ENCODE measurements at regions not wholly inside any gene's neighbourhood (a gene's known extent, or its start where the extent isn't known, plus 50 kb on each side); places are given as distances from the start of the nearest gene placed in this dataset.

- Histone ChIP-seq H3K9me3 (ENCODE audit: control extremely low read depth in 1 of 3, control insufficient read depth in 2 of 3, insufficient read depth in 1 of 3, low read length in 2 of 3) (no peaks in the 10 kb centered on the region), H2AFZ (ENCODE audit: insufficient read depth, low read depth, low read length, poor library complexity, severe bottlenecking) (no peak overlapping the region), H3K4me1 (ENCODE audit: control insufficient read depth in 2 of 2, insufficient read depth in 2 of 2, low read length in 2 of 2) (peaks cover 14 to 21% of the 10 kb centered on the region in 2 donors), H3K27me3 (replicated peaks in 1 of 4; ENCODE audit: control extremely low read depth in 1 of 4, control insufficient read depth in 3 of 4, insufficient read depth in 4 of 4, low read length in 3 of 4) (no peaks in the 10 kb centered on the region), H3K4me2 (replicated peaks; ENCODE audit: low read depth, low read length, poor library complexity, severe bottlenecking) (peak overlapping the region; percentile 35), H3K27ac (ENCODE audit: low read length in 2 of 2) (no peak overlapping the region), H3K9ac (ENCODE audit: low read length) (peak overlapping the region; percentile 32), H4K20me1 (ENCODE audit: control insufficient read depth, insufficient read depth, low read length, poor library complexity, severe bottlenecking) (no peaks in the 10 kb centered on the region), H3K36me3 (replicated peaks in 1 of 2; ENCODE audit: control extremely low read depth in 1 of 2, control insufficient read depth in 1 of 2, extremely low read depth in 1 of 2, insufficient read depth in 2 of 2, low read length in 1 of 2) (no peaks in the 10 kb centered on the region), H3K79me2 (ENCODE audit: control insufficient read depth, insufficient read depth, low read length) (no peaks in the 10 kb centered on the region), H3K4me3 (ENCODE audit: control extremely low read depth in 1 of 5, extremely low read depth in 1 of 5, insufficient read depth in 1 of 5, low read depth in 2 of 5, low read length in 4 of 5) (no peak overlapping the region)
- TF ChIP-seq EZH2 (IDR thresholded peaks at IDR 0.05; ENCODE audit: borderline replicate concordance, insufficient read depth, low read depth, low read length, poor library complexity, severe bottlenecking) (no peak), CTCF (IDR thresholded peaks at IDR 0.05) (no peak)
- no peaks in the 10 kb centered on the region for H3K9me3 Mint-ChIP-seq (ENCODE audit: insufficient read depth)
- ChIA-PET CTCF (interaction anchor here (2.2 kb wide), 1 partner anchor 13 kb away, joined by 6 read pairs; no protein-coding TSS in a partner anchor), POLR2A (no interaction called here)
- peaks cover 19% of the 10 kb centered on the region for H3K4me1 Mint-ChIP-seq
- peak overlapping the region; percentile 78 for H3K4me3 Mint-ChIP-seq
- H3K27ac Mint-ChIP-seq, result no peak overlapping the region
- H3K27me3 Mint-ChIP-seq, result no peaks in the 10 kb centered on the region
- ATAC-seq (ENCODE audit: low read depth) (no peak), DNase-seq (peak; percentile 4)
- intact Hi-C loops (cut with micrococcal nuclease), result no loop called here
- WGBS (ENCODE audit: insufficient coverage), result 0% methylated on average over 1 of the region's 2 CpGs
Observed at GRCh38 chrX:118212817-118213183, 96.2 kb upstream of the KLHL13 start.

DNA sequence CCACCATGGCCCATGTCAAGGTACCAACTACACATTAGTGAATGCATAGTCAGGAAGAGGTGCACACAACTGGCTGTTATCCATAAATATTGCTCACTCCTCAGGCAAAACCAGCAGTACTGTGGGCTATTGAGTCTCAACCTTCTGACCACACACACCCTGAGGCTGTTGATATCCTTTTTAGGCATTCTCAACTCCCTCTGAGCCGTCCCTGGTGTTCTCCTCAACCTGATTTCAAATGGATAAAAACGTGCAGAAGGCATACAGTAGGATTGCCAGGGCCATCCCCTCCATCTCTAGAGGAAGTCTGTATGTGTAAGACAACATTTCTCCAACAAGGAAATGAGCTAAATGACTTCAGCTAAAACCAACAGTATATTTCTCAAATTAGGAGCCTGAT, 98.7 kb upstream of the KLHL13 start:
- Mint-ChIP-seq H3K9me3 (ENCODE audit: insufficient read depth) (no peaks in the 10 kb centered on the region), H3K4me3 (no peak overlapping the region), H3K4me1 (peaks cover 19% of the 10 kb centered on the region), H3K27me3 (no peaks in the 10 kb centered on the region), H3K27ac (no peak overlapping the region)
- Histone ChIP-seq H3K4me1 (ENCODE audit: control insufficient read depth in 2 of 2, insufficient read depth in 2 of 2, low read length in 2 of 2) (peaks cover 14 to 21% of the 10 kb centered on the region in 2 donors), H3K27ac (ENCODE audit: low read length in 2 of 2) (no peak overlapping the region), H3K4me3 (ENCODE audit: control extremely low read depth in 1 of 5, extremely low read depth in 1 of 5, insufficient read depth in 1 of 5, low read depth in 2 of 5, low read length in 4 of 5) (no peak overlapping the region), H3K4me2 (replicated peaks; ENCODE audit: low read depth, low read length, poor library complexity, severe bottlenecking) (no peak overlapping the region), H4K20me1 (ENCODE audit: control insufficient read depth, insufficient read depth, low read length, poor library complexity, severe bottlenecking) (no peaks in the 10 kb centered on the region), H3K9me3 (ENCODE audit: control extremely low read depth in 1 of 3, control insufficient read depth in 2 of 3, insufficient read depth in 1 of 3, low read length in 2 of 3) (no peaks in the 10 kb centered on the region), H3K9ac (ENCODE audit: low read length) (no peak overlapping the region), H3K79me2 (ENCODE audit: control insufficient read depth, insufficient read depth, low read length) (no peaks in the 10 kb centered on the region), H2AFZ (ENCODE audit: insufficient read depth, low read depth, low read length, poor library complexity, severe bottlenecking) (no peak overlapping the region), H3K36me3 (replicated peaks in 1 of 2; ENCODE audit: control extremely low read depth in 1 of 2, control insufficient read depth in 1 of 2, extremely low read depth in 1 of 2, insufficient read depth in 2 of 2, low read length in 1 of 2) (no peaks in the 10 kb centered on the region), H3K27me3 (replicated peaks in 1 of 4; ENCODE audit: control extremely low read depth in 1 of 4, control insufficient read depth in 3 of 4, insufficient read depth in 4 of 4, low read length in 3 of 4) (no peaks in the 10 kb centered on the region)
- intact Hi-C loops (cut with micrococcal nuclease), result no loop called here
- DNase-seq (no peak), ATAC-seq (ENCODE audit: low read depth) (no peak)
- POLR2A ChIA-PET, result no interaction called here
- TF ChIP-seq EZH2 (IDR thresholded peaks at IDR 0.05; ENCODE audit: borderline replicate concordance, insufficient read depth, low read depth, low read length, poor library complexity, severe bottlenecking) (no peak), CTCF (IDR thresholded peaks at IDR 0.05) (no peak)
- CTCF ChIA-PET, result no interaction called here
- 0% methylated on average over 1 of the region's 2 CpGs for WGBS (ENCODE audit: insufficient coverage)

All from B cell (primary cell).